ENCODE measurements at regions not wholly inside any gene's neighbourhood (a gene's known extent, or its start where the extent isn't known, plus 50 kb on each side); places are given as distances from the start of the nearest gene placed in this dataset.

DNA sequence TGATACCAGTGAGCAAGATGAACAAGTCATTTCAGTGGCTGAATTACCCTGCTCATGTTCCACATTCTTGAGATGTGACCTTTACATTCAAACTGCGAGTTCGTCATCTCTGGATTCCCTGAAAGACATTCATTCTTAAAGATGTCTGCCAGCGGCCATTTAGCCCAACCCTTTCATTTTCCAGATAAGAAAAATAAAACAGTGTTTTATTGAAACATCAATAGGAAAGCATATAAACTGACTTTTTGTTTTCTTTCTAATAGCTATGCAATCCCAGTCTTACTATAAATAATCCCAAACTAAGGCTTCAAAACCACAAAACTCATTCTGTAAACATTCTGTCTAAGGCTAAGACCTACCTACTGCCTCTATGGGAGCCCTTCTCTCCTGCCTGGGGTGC is 134.0 kb downstream of the SAMD5 start:
- Histone ChIP-seq H3K27ac (no peak overlapping the region), H3K9me3 (no peaks in the 10 kb centered on the region), H3K27me3 (no peaks in the 10 kb centered on the region), H3K4me3 (no peak overlapping the region), H3K4me1 (no peaks in the 10 kb centered on the region), H3K36me3 (no peaks in the 10 kb centered on the region)
- TF ChIP-seq POLR2A (IDR thresholded peaks at IDR 0.05) = no peak
- TF ChIP-seq POLR2AphosphoS5 (IDR thresholded peaks at IDR 0.05) = no peak
- TF ChIP-seq, protein P1, sequence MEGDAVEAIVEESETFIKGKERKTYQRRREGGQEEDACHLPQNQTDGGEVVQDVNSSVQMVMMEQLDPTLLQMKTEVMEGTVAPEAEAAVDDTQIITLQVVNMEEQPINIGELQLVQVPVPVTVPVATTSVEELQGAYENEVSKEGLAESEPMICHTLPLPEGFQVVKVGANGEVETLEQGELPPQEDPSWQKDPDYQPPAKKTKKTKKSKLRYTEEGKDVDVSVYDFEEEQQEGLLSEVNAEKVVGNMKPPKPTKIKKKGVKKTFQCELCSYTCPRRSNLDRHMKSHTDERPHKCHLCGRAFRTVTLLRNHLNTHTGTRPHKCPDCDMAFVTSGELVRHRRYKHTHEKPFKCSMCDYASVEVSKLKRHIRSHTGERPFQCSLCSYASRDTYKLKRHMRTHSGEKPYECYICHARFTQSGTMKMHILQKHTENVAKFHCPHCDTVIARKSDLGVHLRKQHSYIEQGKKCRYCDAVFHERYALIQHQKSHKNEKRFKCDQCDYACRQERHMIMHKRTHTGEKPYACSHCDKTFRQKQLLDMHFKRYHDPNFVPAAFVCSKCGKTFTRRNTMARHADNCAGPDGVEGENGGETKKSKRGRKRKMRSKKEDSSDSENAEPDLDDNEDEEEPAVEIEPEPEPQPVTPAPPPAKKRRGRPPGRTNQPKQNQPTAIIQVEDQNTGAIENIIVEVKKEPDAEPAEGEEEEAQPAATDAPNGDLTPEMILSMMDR (IDR thresholded peaks at IDR 0.05) = no peak
- intact Hi-C loops (cut with DNase I; ENCODE audit: low total_unique reads) = no loop called here
- no peak for DNase-seq (ENCODE audit: low spot score in 2 of 2)

DNA sequence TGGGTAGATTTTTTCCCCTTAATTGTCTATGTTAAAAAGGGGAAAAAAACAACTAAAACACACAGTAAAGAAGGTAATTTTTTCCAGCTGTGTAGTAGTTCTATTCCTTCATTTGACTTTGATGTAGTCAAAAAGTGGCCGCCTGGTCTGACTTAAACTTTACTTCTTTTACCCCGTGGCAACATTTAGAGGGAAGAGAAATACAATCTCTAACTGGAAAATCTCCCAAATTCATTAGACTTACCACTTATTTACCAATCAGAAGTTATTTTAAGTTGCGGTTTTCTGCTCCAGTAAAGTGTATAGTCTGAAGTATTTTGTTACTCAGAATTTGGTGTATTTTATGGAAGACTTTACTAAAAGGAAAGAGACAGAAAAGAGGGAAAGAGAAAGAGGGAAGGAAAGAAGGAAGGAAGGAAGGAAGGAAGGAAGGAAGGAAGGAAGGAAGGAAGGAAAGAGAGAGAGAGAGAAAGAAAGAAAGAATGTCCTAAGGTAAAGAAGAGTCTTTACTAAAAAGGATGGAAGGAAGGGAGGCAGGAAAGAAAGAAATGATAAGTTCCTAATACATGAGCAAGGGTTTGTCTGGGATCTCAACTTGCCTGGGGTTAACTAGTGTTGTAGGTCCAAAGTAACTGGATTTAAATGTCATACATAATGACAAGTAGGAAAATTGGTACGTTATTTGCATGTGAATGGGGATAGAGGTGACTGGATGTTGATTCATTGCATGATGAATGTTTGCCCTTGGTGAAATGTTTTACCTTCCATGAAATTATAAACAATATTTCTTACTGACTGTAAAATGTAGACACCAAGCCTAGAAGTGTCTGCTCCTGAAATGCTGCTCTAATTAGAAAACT is 135.1 kb downstream of the SAMD5 start:
- intact Hi-C loops (cut with DNase I; ENCODE audit: low total_unique reads) = no loop called here

DNA sequence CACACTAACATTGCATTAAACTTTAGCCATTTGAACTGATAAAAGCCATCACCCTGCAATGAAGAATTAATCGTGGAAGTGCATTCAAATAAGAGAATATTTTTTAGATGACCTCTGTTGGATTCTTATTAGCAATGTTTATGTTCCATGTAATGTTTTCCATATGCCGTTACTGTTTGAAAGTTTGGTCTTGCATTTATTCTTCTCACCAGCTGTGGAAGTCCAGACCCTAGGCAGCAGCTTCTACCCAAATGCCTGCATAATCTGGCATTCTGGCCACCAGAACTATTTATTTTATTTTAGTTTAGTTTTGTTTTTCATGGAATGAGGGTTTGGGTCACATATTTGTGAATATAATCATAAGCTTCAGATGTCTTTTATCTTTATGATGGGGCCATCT is 140.4 kb downstream of the SAMD5 start:
- intact Hi-C loops (cut with DNase I; ENCODE audit: low total_unique reads) = no loop called here
- DNase-seq (ENCODE audit: low spot score in 2 of 2) = no peak
- Histone ChIP-seq H3K27ac (no peak overlapping the region), H3K9me3 (no peaks in the 10 kb centered on the region), H3K4me3 (no peak overlapping the region), H3K36me3 (no peaks in the 10 kb centered on the region), H3K4me1 (no peaks in the 10 kb centered on the region), H3K27me3 (no peaks in the 10 kb centered on the region)
- no peak for TF ChIP-seq POLR2A (IDR thresholded peaks at IDR 0.05)

More for the DNA sequence above, 135.1 kb downstream of the SAMD5 start:
- H3K36me3 ChIP-seq = no peaks in the 10 kb centered on the region
- H3K27ac ChIP-seq = no peak overlapping the region
- no peak overlapping the region for H3K4me3 ChIP-seq
- H3K4me1 ChIP-seq = no peaks in the 10 kb centered on the region
- H3K9me3 ChIP-seq = no peaks in the 10 kb centered on the region
- DNase-seq (ENCODE audit: low spot score in 2 of 2) = no peak
- TF ChIP-seq, protein P1 (IDR thresholded peaks at IDR 0.05) = no peak
- TF ChIP-seq POLR2A (IDR thresholded peaks at IDR 0.05) (no peak), POLR2AphosphoS5 (IDR thresholded peaks at IDR 0.05) (no peak)
- H3K27me3 ChIP-seq = no peaks in the 10 kb centered on the region

DNA sequence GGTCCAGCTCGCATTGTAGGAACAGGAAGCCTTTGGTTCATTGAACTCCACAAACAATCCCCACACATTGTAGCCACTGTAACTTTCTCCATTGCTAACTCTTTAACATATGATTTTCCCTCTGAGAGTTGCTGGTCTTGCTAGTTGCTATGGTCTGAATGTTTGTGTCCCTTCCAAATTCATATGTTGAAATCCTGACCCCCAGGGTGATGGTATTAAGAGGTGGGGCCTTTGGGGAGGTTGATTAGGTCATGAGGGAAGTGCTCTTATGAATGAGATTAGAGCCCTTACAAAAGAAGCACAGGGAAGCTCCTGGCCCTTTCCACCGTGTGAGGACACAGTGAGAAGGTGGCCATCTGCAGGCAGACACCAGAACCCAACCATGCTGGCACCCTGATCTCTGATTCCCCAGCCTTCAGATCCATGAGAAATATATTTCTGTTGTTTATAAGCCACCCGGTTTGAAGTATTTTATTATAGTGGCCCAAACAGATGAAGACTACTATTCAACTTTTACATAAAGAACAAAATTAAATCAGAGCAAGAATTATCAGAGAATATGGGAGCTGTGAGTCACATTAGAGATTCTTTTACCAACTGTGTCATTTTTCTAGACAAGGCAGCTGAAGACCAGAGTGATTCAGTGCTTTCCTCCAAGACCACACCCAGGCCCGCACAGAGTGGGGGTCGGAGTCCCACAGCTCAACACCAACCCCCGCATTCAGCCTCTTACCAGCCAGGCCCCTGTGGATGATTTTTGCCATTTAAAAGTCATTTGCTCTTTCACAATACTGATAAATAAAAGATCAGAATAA is 143.0 kb downstream of the SAMD5 start:
- Histone ChIP-seq H3K27ac (peak overlapping the region; percentile 19 to 52), H3K36me3 (no peaks in the 10 kb centered on the region), H3K9me3 (no peaks in the 10 kb centered on the region), H3K27me3 (no peaks in the 10 kb centered on the region), H3K4me1 (no peaks in the 10 kb centered on the region), H3K4me3 (no peak overlapping the region)
- intact Hi-C loops (cut with DNase I; ENCODE audit: low total_unique reads) = no loop called here
- DNase-seq (ENCODE audit: low spot score in 2 of 2) = no peak
- no peak for TF ChIP-seq POLR2AphosphoS5 (IDR thresholded peaks at IDR 0.05)
- TF ChIP-seq, protein P1 (IDR thresholded peaks at IDR 0.05) = no peak
- no peak for TF ChIP-seq POLR2A (IDR thresholded peaks at IDR 0.05)

DNA sequence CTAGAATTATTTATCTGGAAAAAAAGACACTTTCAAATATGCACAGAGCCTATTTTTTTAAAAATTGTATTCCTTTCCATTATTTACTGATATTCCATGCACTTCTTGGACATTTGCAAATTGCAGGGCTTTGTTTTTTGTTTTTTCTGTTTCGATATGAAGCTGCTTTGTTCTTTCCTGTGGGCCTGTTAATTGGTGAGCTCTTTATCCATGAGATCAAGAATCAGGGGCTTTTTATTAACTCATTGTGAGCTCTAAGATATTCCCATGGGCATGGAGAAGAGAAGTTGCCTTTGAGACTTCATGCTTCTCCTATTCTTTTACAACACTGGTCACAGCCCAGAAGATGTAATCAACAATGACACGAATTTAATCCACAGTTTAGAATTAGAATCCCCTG is 145.1 kb downstream of the SAMD5 start:
- no peak overlapping the region for H3K4me3 ChIP-seq
- H3K9me3 ChIP-seq = no peaks in the 10 kb centered on the region
- H3K4me1 ChIP-seq = no peaks in the 10 kb centered on the region
- TF ChIP-seq, protein P1 (IDR thresholded peaks at IDR 0.05) = no peak
- no peak for TF ChIP-seq POLR2A (IDR thresholded peaks at IDR 0.05)
- no peak for TF ChIP-seq POLR2AphosphoS5 (IDR thresholded peaks at IDR 0.05)
- H3K36me3 ChIP-seq = no peaks in the 10 kb centered on the region
- no peaks in the 10 kb centered on the region for H3K27me3 ChIP-seq
- intact Hi-C loops (cut with DNase I; ENCODE audit: low total_unique reads) = no loop called here
- H3K27ac ChIP-seq = no peak overlapping the region
- DNase-seq (ENCODE audit: low spot score in 2 of 2) = no peak

All from breast epithelium (tissue), 4 donors.